GM12864 (cell line): ENCODE measurements at regions not wholly inside any gene's neighbourhood (a gene's known extent, or its start where the extent isn't known, plus 50 kb on each side); places are given as distances from the start of the nearest gene placed in this dataset.

Experiments
- DNase-seq: peaks from one replicate; pipeline ENCODE4 v3.0.0-alpha.2; 2011; ENCODE audit warnings: low read depth
- H3K4me3 ChIP-seq: 2 replicates; pipeline ENCODE4 v1.5.1; 2011; ENCODE audit warnings: mild to moderate bottlenecking, low read depth, low read length, control low read depth
- TF ChIP-seq, protein P1 (sequence below): IDR thresholded peaks from 2 replicates; pipeline ENCODE4 v1.5.1; 2011; ENCODE audit warnings: low read depth, mild to moderate bottlenecking, moderate library complexity, low read length, control low read depth, inconsistent platforms; ENCODE audit errors: missing control alignments

DNA sequence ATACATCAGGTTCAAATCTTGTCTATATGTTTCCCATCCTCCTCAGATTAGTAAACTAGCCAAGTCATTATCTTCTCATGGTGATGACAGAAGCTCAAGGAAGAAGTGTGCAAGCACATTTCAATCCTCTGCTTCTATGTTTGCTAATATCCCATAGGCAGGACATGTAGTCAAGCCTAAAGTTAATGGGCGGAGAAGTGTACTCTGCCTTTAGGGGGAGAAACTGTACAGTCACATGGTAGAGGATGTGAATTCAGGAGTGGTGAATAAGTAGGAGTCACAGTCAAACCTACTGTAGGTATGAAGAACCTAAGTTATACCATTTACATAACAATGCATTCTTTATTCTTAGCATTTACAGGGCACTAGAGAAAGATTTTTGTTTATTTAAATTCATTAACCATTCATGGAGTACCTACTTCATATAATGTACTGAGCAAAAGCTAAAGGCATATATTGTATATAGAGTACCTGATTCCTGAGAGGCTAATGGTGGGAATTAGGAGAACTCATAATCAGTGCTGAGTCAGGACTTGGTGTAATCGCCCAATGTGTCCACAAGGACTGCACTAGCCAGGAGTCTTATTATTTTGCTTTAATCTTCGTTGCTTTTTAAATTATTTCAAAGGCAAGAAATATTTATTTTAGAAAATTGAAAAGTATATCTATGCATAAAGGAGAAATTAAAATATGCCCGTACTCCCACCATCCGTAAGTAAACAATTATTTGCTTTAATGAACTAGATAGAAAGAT, 394.3 kb upstream of the ETAA1 start:
- no peak overlapping the region for H3K4me3 ChIP-seq
- no peak for DNase-seq
- TF ChIP-seq, protein P1, sequence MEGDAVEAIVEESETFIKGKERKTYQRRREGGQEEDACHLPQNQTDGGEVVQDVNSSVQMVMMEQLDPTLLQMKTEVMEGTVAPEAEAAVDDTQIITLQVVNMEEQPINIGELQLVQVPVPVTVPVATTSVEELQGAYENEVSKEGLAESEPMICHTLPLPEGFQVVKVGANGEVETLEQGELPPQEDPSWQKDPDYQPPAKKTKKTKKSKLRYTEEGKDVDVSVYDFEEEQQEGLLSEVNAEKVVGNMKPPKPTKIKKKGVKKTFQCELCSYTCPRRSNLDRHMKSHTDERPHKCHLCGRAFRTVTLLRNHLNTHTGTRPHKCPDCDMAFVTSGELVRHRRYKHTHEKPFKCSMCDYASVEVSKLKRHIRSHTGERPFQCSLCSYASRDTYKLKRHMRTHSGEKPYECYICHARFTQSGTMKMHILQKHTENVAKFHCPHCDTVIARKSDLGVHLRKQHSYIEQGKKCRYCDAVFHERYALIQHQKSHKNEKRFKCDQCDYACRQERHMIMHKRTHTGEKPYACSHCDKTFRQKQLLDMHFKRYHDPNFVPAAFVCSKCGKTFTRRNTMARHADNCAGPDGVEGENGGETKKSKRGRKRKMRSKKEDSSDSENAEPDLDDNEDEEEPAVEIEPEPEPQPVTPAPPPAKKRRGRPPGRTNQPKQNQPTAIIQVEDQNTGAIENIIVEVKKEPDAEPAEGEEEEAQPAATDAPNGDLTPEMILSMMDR = no peak

DNA sequence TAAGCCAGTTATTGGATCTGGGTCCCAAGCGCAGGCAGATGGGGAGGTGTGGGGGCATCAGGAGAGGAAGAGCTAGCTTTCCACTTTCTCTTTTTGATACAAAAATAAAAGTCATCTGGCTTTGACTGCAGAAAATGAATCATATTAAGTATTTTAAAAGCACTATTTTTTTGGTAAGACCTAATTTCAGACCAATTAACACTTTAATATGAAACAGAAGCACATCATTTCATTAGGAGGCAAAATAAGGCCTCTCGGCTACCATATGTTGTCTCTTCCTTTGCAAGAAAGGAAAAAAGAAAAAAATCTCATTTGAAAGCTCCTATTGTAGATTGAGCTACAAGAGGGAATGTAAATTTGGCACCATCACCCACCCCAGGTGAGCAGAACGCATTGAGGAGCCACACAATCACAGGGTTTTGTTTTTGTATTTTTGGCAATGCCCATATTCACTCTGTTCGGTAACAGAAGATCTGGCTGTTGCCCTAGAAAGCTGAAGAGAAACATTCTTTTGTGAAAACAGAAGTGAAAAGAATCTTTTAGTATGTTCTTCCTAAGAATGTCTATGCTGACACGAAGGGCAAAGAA, 390.7 kb upstream of the ETAA1 start:
- TF ChIP-seq, protein P1 = no peak
- no peak overlapping the region for H3K4me3 ChIP-seq
- no peak for DNase-seq

DNA sequence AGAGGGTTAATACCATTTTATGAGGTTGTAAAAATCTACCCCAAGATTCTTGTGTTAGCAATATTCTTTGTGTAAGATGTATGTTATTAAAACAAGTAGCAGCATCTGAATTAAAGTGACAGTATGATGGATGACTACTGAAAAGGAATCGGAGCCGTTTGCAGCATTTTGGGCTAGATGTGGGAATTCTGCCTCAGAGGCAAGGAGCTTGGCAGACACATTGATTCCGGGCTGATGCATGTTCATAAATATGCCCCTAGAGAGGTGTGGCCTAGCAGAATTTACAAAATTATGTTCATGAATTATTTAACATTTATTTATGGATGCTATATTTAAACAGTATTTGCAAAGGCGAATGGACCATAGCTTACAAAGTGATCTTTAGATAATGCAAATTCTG, 389.0 kb upstream of the ETAA1 start:
- DNase-seq = no peak
- TF ChIP-seq, protein P1 = no peak
- H3K4me3 ChIP-seq = no peak overlapping the region

DNA sequence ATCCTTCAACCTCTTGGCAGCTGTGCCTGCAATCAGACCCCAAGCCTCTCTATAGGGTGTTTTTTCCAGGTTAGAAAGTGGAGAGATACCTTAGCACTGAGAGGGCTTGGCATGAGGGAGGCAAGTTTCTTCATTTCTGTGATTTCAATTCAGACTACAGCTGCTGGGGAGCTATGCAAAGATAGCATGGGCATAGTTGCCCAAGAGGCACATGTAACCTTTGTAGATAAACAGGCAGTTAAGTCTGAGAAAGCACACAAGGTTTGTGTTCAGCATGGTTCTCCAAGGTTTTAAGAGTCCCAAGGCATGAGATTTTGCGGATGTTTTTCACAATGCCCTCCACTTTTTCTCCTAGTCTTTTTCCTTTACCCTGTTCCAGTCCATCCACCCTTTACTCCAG, 385.0 kb upstream of the ETAA1 start:
- TF ChIP-seq, protein P1 = no peak
- no peak overlapping the region for H3K4me3 ChIP-seq
- no peak for DNase-seq

DNA sequence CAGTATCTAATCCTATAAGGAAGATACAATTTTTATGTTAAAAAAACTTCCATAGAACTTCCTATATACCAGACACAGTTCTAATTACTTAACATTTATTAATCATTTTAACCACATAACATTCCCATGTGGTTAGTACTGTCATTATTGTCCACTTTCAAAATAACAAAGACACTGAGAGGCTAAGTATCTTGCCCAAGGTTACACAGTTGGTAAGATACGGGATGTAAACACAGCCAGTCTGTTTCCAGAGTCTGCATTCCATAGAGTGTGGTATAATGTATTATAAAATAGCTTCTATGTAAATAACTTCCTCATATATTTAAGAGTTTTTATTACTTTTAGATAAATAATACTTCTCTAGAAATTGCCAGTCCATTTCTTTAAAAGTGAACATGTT, 383.3 kb upstream of the ETAA1 start:
- TF ChIP-seq, protein P1 = no peak
- H3K4me3 ChIP-seq = no peak overlapping the region
- DNase-seq = no peak

DNA sequence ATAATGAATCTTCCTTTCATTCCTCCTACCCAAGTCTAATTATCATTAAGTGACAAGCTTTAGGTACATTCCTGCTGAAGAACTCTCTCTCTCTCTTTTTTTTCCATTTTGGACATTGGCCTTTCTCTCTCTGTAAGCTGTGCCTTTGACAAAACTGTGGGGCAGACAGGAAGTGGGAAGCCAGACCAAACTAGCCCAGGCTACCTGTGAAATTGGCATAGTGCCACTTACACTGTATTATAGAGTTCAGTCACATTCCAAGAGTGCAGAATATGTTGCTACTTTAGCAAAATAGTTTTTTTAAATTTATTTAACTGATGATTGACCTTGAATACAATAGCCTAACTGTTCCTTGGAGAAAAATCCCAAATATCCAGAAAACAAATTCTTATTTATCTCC, 381.5 kb upstream of the ETAA1 start:
- DNase-seq = no peak
- TF ChIP-seq, protein P1 = no peak
- no peak overlapping the region for H3K4me3 ChIP-seq

DNA sequence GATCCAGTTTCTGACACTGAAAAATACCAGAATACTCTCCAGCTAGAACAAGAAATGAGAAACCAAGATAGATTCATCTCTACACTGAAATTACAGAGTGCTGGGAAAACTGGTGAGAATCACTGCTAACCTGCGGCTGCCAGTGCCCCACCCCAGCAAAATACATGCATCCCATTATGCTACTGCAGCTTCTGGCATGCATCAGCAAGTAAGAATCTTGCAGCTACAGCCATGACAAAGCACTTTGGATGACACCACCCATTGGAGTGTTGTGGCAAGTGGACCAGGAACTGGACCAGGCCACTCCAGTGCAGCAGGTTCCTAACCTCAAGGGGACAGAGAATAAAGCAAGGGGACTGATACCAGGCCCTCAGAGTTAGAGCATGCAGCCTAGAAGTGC, 378.8 kb upstream of the ETAA1 start:
- TF ChIP-seq, protein P1 = no peak
- no peak for DNase-seq
- no peak overlapping the region for H3K4me3 ChIP-seq
